ENCODE measurements at regions not wholly inside any gene's neighbourhood (a gene's known extent, or its start where the extent isn't known, plus 50 kb on each side); places are given as distances from the start of the nearest gene placed in this dataset.

DNA sequence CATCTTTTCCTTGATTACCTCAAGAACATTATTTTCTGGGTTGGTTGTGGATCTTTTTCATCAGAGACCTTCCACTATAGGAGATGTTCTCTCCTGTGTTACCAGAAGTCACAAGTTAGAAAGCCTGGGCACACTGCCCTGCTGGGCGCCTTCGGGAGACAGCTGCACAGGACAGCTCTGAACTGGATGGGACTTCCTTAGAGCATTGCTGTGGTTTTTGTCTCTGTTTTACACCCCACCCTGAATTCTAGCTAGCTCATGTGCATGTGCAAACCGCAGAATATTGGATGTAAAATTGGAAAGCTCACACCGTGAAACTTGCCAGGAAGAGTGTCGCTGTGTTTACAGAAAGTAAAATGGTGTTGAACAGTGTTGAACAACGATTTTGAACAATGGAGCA is 54.4 kb upstream of the SEC61G start:
- TF ChIP-seq CTCF (IDR thresholded peaks at IDR 0.05; ENCODE audit: insufficient read depth, low read length, poor library complexity, severe bottlenecking) (no peak), EZH2phosphoT487 (conservative IDR thresholded peaks at IDR 0.05; ENCODE audit: low read length) (no peak)

Data from SU-DHL-6 (cell line).